ENCODE measurements at regions not wholly inside any gene's neighbourhood (a gene's known extent, or its start where the extent isn't known, plus 50 kb on each side); places are given as distances from the start of the nearest gene placed in this dataset.

GRCh38 chr3:159911664-159912037 is 77.0 kb upstream of the IL12A start:
- H3K4me1 ChIP-seq = no peaks in the 10 kb centered on the region
- H3K9me3 ChIP-seq = no peaks in the 10 kb centered on the region
- intact Hi-C loops (cut with DNase I) = no loop called here
- no peak overlapping the region for H3K9ac ChIP-seq (ENCODE audit: low read depth in 2 of 2, low read length in 2 of 2)
- DNase-seq = no peak
- H3K4me3 ChIP-seq = no peak overlapping the region
- no peaks in the 10 kb centered on the region for H3K36me3 ChIP-seq
- H3K27me3 ChIP-seq = no peaks in the 10 kb centered on the region
- no peak overlapping the region for H3K27ac ChIP-seq
- no peak for TF ChIP-seq CTCF (IDR thresholded peaks at IDR 0.05)

- H3K27ac ChIP-seq = no peak overlapping the region
- intact Hi-C loops (cut with DNase I) = no loop called here
- no peaks in the 10 kb centered on the region for H3K36me3 ChIP-seq
- no peak overlapping the region for H3K4me3 ChIP-seq
- no peaks in the 10 kb centered on the region for H3K4me1 ChIP-seq
- no peak for DNase-seq
- no peak overlapping the region for H3K9ac ChIP-seq (ENCODE audit: low read depth in 2 of 2, low read length in 2 of 2)
- H3K9me3 ChIP-seq = no peaks in the 10 kb centered on the region
- TF ChIP-seq CTCF (IDR thresholded peaks at IDR 0.05) = no peak
- no peaks in the 10 kb centered on the region for H3K27me3 ChIP-seq
Measured at GRCh38 chr3:159913712-159914414, 74.8 kb upstream of the IL12A start.

DNA sequence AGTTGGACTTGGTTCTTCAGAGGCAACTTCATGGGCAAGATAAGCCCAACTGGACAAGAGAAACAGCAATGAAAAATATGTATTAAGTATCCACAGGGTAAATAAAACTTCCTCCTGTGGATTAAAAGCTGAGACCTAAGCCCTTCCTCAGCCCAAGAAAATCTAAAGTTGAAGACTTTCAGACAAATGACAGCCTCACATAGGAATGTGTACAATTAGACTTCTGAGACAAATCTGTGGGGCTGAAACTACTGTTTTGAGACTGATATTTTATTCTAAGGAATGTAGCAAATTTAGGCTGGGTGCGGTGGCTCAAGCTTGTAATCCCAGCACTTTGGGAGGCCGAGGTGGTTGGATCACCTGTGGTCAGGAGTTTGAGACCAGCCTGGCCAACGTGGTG is 74.2 kb upstream of the IL12A start:
- no peak overlapping the region for H3K27ac ChIP-seq
- intact Hi-C loops (cut with DNase I) = no loop called here

DNA sequence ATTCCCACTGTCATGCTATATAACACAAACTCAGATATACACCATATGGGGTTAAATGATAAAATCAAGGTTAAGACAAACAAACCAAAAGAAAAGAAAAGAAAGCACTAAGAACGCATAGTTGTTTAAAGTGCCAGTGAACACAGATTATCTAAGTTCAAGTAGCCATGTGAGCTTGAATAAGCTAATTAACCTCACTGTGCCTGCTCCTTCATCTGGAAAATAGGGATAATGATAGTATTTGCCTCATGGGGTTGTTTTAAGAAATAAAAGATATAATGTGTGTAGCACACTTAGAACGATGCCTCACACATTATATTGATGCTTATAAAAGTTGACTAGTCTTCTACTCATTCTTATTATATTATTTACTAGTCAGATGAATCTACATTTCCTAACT is 72.6 kb upstream of the IL12A start:
- intact Hi-C loops (cut with DNase I) = no loop called here
- Histone ChIP-seq H3K4me1 (no peaks in the 10 kb centered on the region), H3K36me3 (no peaks in the 10 kb centered on the region), H3K9me3 (no peaks in the 10 kb centered on the region), H3K27me3 (no peaks in the 10 kb centered on the region), H3K9ac (ENCODE audit: low read depth in 2 of 2, low read length in 2 of 2) (no peak overlapping the region), H3K4me3 (no peak overlapping the region), H3K27ac (no peak overlapping the region)
- no peak for TF ChIP-seq CTCF (IDR thresholded peaks at IDR 0.05)
- DNase-seq = no peak

More for the DNA sequence above, 74.2 kb upstream of the IL12A start:
- no peak overlapping the region for H3K4me3 ChIP-seq
- H3K9ac ChIP-seq (ENCODE audit: low read depth in 2 of 2, low read length in 2 of 2) = no peak overlapping the region
- no peaks in the 10 kb centered on the region for H3K27me3 ChIP-seq
- DNase-seq = no peak
- no peaks in the 10 kb centered on the region for H3K4me1 ChIP-seq
- no peak for TF ChIP-seq CTCF (IDR thresholded peaks at IDR 0.05)
- no peaks in the 10 kb centered on the region for H3K36me3 ChIP-seq
- H3K9me3 ChIP-seq = no peaks in the 10 kb centered on the region

- no peak for TF ChIP-seq CTCF (IDR thresholded peaks at IDR 0.05)
- H3K9me3 ChIP-seq = no peaks in the 10 kb centered on the region
- no peaks in the 10 kb centered on the region for H3K27me3 ChIP-seq
- H3K27ac ChIP-seq = no peak overlapping the region
- DNase-seq = no peak
- no peaks in the 10 kb centered on the region for H3K4me1 ChIP-seq
- no peak overlapping the region for H3K4me3 ChIP-seq
- H3K36me3 ChIP-seq = no peaks in the 10 kb centered on the region
- no peak overlapping the region for H3K9ac ChIP-seq (ENCODE audit: low read depth in 2 of 2, low read length in 2 of 2)
- intact Hi-C loops (cut with DNase I) = no loop called here
Measured at GRCh38 chr3:159917141-159917540, 71.5 kb upstream of the IL12A start.

Data from colonic mucosa (tissue), 4 donors.